ENCODE measurements at regions not wholly inside any gene's neighbourhood (a gene's known extent, or its start where the extent isn't known, plus 50 kb on each side); places are given as distances from the start of the nearest gene placed in this dataset.
"Not testable (repeated sequence)": the region's sequence is repeated elsewhere in the genome, so short reads cannot be mapped to it uniquely, and the experiment has no call there.

DNA sequence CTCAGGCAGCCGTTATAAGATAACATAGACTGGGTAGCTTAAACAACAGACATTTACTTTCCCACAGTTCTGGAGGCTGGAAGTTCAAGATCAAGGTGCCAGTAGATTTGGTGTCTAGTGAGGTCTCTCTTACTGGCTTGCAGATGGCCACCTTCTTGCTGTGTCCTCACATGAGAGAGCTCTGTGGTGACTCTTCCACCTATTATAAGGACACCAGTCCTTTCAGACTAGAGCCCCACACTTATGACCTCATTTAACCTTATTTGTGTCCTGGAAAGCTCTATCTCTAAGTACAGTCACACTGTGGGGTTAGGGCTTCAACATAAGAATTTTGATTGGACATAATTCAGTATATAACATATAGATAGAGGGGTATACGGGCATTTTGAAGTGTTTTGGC lies 245.0 kb downstream of the UTRN start:
- H3K4me2 ChIP-seq (ENCODE audit: insufficient read depth, insufficient read length, low read length) = no peak overlapping the region
- H3K14ac ChIP-seq (ENCODE audit: insufficient read depth, low read length) = no peak overlapping the region
- no peak overlapping the region for H3K27ac Mint-ChIP-seq
- TF ChIP-seq, protein P1, sequence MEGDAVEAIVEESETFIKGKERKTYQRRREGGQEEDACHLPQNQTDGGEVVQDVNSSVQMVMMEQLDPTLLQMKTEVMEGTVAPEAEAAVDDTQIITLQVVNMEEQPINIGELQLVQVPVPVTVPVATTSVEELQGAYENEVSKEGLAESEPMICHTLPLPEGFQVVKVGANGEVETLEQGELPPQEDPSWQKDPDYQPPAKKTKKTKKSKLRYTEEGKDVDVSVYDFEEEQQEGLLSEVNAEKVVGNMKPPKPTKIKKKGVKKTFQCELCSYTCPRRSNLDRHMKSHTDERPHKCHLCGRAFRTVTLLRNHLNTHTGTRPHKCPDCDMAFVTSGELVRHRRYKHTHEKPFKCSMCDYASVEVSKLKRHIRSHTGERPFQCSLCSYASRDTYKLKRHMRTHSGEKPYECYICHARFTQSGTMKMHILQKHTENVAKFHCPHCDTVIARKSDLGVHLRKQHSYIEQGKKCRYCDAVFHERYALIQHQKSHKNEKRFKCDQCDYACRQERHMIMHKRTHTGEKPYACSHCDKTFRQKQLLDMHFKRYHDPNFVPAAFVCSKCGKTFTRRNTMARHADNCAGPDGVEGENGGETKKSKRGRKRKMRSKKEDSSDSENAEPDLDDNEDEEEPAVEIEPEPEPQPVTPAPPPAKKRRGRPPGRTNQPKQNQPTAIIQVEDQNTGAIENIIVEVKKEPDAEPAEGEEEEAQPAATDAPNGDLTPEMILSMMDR (conservative IDR thresholded peaks at IDR 0.05) = no peak
- H3K4me1 ChIP-seq (ENCODE audit: insufficient read depth, low read length) = no peaks in the 10 kb centered on the region
- no peak overlapping the region for H3K9ac ChIP-seq (ENCODE audit: extremely low read depth, insufficient read length, low read length)
- H3K79me2 ChIP-seq (ENCODE audit: insufficient read depth, low read length) = no peaks in the 10 kb centered on the region
- H3K36me3 Mint-ChIP-seq (ENCODE audit: insufficient read depth in 1 of 3, low read depth in 3 of 3) = peaks cover 3 to 31% (median 24%) of the 10 kb centered on the region in 3 experiments; a peak in 6 of 7 replicates
- peaks cover 13 to 14% of the 10 kb centered on the region in 2 experiments for H3K4me1 Mint-ChIP-seq
- no peak overlapping the region for H3K18ac ChIP-seq (ENCODE audit: insufficient read length, low read depth, low read length)
- no CpG with 5 or more reads among the region's 2 CpGs for WGBS (ENCODE audit: extremely low coverage, insufficient read length, low lambda C conversion rate)
- H2BK20ac ChIP-seq (ENCODE audit: low read depth, low read length, poor library complexity, severe bottlenecking) = no peak overlapping the region
- no peak overlapping the region for H2BK12ac ChIP-seq (ENCODE audit: insufficient read length, low read depth, low read length)
- H3K27ac ChIP-seq (ENCODE audit: insufficient read length, low read depth, low read length) = no peak overlapping the region
- no peak overlapping the region for H2AK5ac ChIP-seq (ENCODE audit: insufficient read length, low read length)
- H4K5ac ChIP-seq (ENCODE audit: insufficient read length, low read depth, low read length) = no peak overlapping the region
- no peak for DNase-seq
- H3T11ph ChIP-seq (ENCODE audit: low read length) = no peak overlapping the region
- H3K4me3 Mint-ChIP-seq = no peak overlapping the region
- H2AFZ ChIP-seq (ENCODE audit: low read length) = no peak overlapping the region
- no peak overlapping the region for H4K8ac ChIP-seq (replicated peaks; ENCODE audit: insufficient read length, low read depth, low read length)
- H3K9me3 Mint-ChIP-seq = no peaks in the 10 kb centered on the region
- no peaks in the 10 kb centered on the region for H3K79me1 ChIP-seq (ENCODE audit: insufficient read depth, low read depth, low read length, poor library complexity, severe bottlenecking)
- H3K9me3 ChIP-seq (ENCODE audit: control insufficient read depth, low read depth, low read length) = no peaks in the 10 kb centered on the region
- H3K23ac ChIP-seq (ENCODE audit: insufficient read length, low read depth, low read length) = no peak overlapping the region
- H3K23me2 ChIP-seq (ENCODE audit: insufficient read length, low read depth, low read length, poor library complexity, severe bottlenecking) = no peaks in the 10 kb centered on the region
- H2BK5ac ChIP-seq (ENCODE audit: insufficient read length, low read length) = no peak overlapping the region
- H3K4ac ChIP-seq (ENCODE audit: low read depth, low read length) = no peak overlapping the region
- H4K20me1 ChIP-seq (ENCODE audit: control insufficient read depth, insufficient read depth, insufficient read length) = no peaks in the 10 kb centered on the region
- H2BK15ac ChIP-seq (ENCODE audit: low read depth, low read length) = no peak overlapping the region
- no peaks in the 10 kb centered on the region for H3K27me3 ChIP-seq (ENCODE audit: insufficient read depth, low read length)
- H4K91ac ChIP-seq (ENCODE audit: insufficient read length, low read depth, low read length) = no peak overlapping the region
- no peak overlapping the region for H3K56ac ChIP-seq (ENCODE audit: insufficient read length, low read depth, low read length)
- H2BK120ac ChIP-seq (ENCODE audit: low read depth, low read length, poor library complexity, severe bottlenecking) = no peak overlapping the region
- no peaks in the 10 kb centered on the region for H3K27me3 Mint-ChIP-seq (ENCODE audit: low read depth)

DNA sequence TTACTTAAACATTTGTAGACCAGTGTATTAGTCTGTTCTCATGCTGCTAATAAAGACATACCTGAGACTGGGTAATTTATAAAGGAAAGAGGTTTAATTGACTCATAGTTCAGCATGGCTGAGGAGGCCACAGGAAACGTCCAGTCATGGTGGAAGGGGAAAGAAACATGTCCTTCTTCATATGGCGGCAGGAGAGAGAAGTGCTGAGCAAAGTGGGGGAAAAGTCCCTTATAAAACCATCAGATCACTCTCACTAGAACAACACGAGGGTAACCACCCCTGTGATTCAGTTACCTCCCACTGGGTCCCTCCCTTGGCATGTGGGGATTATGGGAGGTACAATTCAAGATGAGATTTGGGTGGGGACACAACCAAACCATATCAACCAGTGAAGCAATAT lies 247.1 kb downstream of the UTRN start:
- H3K14ac ChIP-seq (ENCODE audit: insufficient read depth, low read length); H3K56ac ChIP-seq (ENCODE audit: insufficient read length, low read depth, low read length); H4K91ac ChIP-seq (ENCODE audit: insufficient read length, low read depth, low read length); H2AK5ac ChIP-seq (ENCODE audit: insufficient read length, low read length); H3K9ac ChIP-seq (ENCODE audit: extremely low read depth, insufficient read length, low read length); H3K9me3 ChIP-seq (ENCODE audit: control insufficient read depth, low read depth, low read length); H3K23ac ChIP-seq (ENCODE audit: insufficient read length, low read depth, low read length); H3K27ac Mint-ChIP-seq; H2BK5ac ChIP-seq (ENCODE audit: insufficient read length, low read length); H3K18ac ChIP-seq (ENCODE audit: insufficient read length, low read depth, low read length); H4K20me1 ChIP-seq (ENCODE audit: control insufficient read depth, insufficient read depth, insufficient read length); H2BK12ac ChIP-seq (ENCODE audit: insufficient read length, low read depth, low read length); H2BK20ac ChIP-seq (ENCODE audit: low read depth, low read length, poor library complexity, severe bottlenecking); H3K27ac ChIP-seq (ENCODE audit: insufficient read length, low read depth, low read length); H2BK120ac ChIP-seq (ENCODE audit: low read depth, low read length, poor library complexity, severe bottlenecking); H3K4ac ChIP-seq (ENCODE audit: low read depth, low read length); H3K79me1 ChIP-seq (ENCODE audit: insufficient read depth, low read depth, low read length, poor library complexity, severe bottlenecking); H3K4me3 Mint-ChIP-seq; H2AFZ ChIP-seq (ENCODE audit: low read length); H4K8ac ChIP-seq (replicated peaks; ENCODE audit: insufficient read length, low read depth, low read length); H3K27me3 Mint-ChIP-seq (ENCODE audit: low read depth); H3K4me2 ChIP-seq (ENCODE audit: insufficient read depth, insufficient read length, low read length); H3K27me3 ChIP-seq (ENCODE audit: insufficient read depth, low read length); H3K23me2 ChIP-seq (ENCODE audit: insufficient read length, low read depth, low read length, poor library complexity, severe bottlenecking); H2BK15ac ChIP-seq (ENCODE audit: low read depth, low read length); H3K79me2 ChIP-seq (ENCODE audit: insufficient read depth, low read length); H4K5ac ChIP-seq (ENCODE audit: insufficient read length, low read depth, low read length); H3T11ph ChIP-seq (ENCODE audit: low read length); H3K4me1 ChIP-seq (ENCODE audit: insufficient read depth, low read length); DNase-seq; H3K9me3 Mint-ChIP-seq: not testable (repeated sequence)
- WGBS (ENCODE audit: extremely low coverage, insufficient read length, low lambda C conversion rate) = no CpG with 5 or more reads among the region's 3 CpGs
- H3K36me3 Mint-ChIP-seq (ENCODE audit: insufficient read depth in 1 of 3, low read depth in 3 of 3) = peaks cover 0 to 16% (median 15%) of the 10 kb centered on the region in 3 experiments; a peak in 5 of 7 replicates
- H3K4me1 Mint-ChIP-seq = peaks cover 13 to 14% of the 10 kb centered on the region in 2 experiments

All from H9 (cell line).